Peyer's patch (tissue), 4 donors: ENCODE measurements at regions not wholly inside any gene's neighbourhood (a gene's known extent, or its start where the extent isn't known, plus 50 kb on each side); places are given as distances from the start of the nearest gene placed in this dataset.

Experiments
- DNase-seq, 3 donors: peaks; one replicate each; pipeline ENCODE4 v3.0.0-alpha.2; 2017 to 2019
- H3K27ac ChIP-seq, 4 donors: fragments of 200-600 bp; sonication (generic); one replicate each; pipeline ENCODE4 v1.5.1; 2016 to 2019
- H3K27me3 ChIP-seq, 2 donors: fragments of 200-600 bp; sonication (generic); one replicate each; pipeline ENCODE4 v1.5.1; 2019
- H3K36me3 ChIP-seq, 3 donors: fragments of 200-600 bp; sonication (generic); one replicate each; pipeline ENCODE4 v1.5.1; 2016 to 2019
- H3K4me1 ChIP-seq, 4 donors: fragments of 200-600 bp; sonication (generic); one replicate each; pipeline ENCODE4 v1.5.1; 2016 to 2019
- H3K4me3 ChIP-seq, 4 donors: fragments of 200-600 bp; sonication (generic); 1 replicate in 3 of 4; 2 replicates in 1 of 4; pipeline ENCODE4 v1.5.1; 2016 to 2019; ENCODE audit warnings: mild to moderate bottlenecking in 1 of 4
- H3K9me3 ChIP-seq, 4 donors: fragments of 200-600 bp; sonication (generic); one replicate each; pipeline ENCODE4 v1.5.1; 2016 to 2019; ENCODE audit warnings: mild to moderate bottlenecking in 1 of 4
- CTCF ChIP-seq, 6 experiments: fragments of 450-650 bp in 4 of 6; fragments of 200-600 bp in 2 of 6; sonication (generic) in 1 of 6; IDR thresholded peaks; one replicate each; pipeline ENCODE4 v1.5.1; 2017 to 2019; ENCODE audit warnings: antibody characterized with exemption in 6 of 6, mild to moderate bottlenecking in 3 of 6, moderate library complexity in 1 of 6
- POLR2A ChIP-seq, 2 donors: fragments of 450-650 bp; IDR thresholded peaks; one replicate each; pipeline ENCODE4 v1.5.1; 2017; ENCODE audit warnings: antibody characterized with exemption in 2 of 2, mild to moderate bottlenecking in 2 of 2, moderate library complexity in 2 of 2

DNA sequence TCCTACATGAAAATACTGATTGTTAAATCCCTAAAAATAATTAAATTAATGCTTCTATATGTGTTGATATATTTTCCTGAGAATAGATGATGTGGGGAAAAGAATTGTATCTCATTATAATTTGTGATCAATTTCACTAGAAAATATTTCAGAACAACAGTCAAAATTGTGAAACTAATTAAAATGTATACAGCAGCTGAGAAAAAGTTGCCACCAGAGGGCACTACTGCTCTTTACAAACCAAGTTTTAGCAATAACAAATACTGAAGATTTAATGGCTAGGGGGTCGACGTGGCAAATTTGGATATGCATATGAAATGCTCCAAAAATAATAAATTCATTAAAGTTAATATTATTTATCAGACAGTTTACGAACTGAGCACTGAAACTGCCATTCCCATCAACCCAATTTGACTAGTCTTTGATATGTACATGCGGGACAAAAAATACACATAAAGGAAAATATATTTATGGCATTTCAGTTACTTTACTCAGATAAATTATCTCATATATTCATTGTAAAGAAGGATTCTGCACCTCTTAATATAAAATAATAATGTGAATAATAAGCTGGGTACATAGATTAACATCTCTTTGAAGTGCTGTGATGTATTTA is 96.3 kb upstream of the TMPRSS15 start:
- H3K4me3 ChIP-seq: no peak overlapping the region
- peak in 2 of 3 donors; percentile 38 to 70 for DNase-seq

DNA sequence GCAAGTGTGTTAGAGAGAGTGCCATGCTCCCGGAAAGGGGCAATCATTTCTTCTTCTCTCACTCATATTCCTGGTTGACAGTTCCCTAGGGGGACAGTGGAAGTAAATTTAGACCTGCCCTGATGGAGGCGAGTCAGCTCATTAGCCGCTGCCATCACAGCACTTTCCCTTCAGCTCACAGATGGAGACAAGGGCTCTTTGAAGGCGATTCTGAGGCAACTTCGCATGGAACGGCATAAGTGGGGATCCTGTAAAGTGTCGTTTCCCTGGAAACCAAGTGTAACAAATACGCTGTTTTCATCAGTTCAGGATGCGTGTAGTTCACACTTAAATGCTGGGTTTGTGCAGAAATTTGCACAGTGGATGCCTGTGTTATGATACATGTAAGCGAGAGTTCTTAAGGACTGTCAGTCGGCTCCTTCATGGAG is 114.5 kb upstream of the TMPRSS15 start:
- TF ChIP-seq POLR2A (IDR thresholded peaks at IDR 0.05) (no peak), CTCF (IDR thresholded peaks at IDR 0.05) (no peak)
- no peak overlapping the region for H3K4me3 ChIP-seq
- H3K4me1 ChIP-seq: no peaks in the 10 kb centered on the region
- H3K27ac ChIP-seq: no peak overlapping the region
- H3K27me3 ChIP-seq: no peaks in the 10 kb centered on the region
- no peak for DNase-seq
- no peaks in the 10 kb centered on the region for H3K9me3 ChIP-seq
- H3K36me3 ChIP-seq: no peaks in the 10 kb centered on the region

More for the DNA sequence above, 96.3 kb upstream of the TMPRSS15 start:
- Histone ChIP-seq H3K27ac (no peak overlapping the region), H3K27me3 (no peaks in the 10 kb centered on the region), H3K36me3 (no peaks in the 10 kb centered on the region), H3K4me1 (no peaks in the 10 kb centered on the region), H3K9me3 (no peaks in the 10 kb centered on the region)
- TF ChIP-seq POLR2A (IDR thresholded peaks at IDR 0.05) (no peak), CTCF (IDR thresholded peaks at IDR 0.05) (peak in 4 of 6 experiments; percentile 62 to 73 (median 68))

DNA sequence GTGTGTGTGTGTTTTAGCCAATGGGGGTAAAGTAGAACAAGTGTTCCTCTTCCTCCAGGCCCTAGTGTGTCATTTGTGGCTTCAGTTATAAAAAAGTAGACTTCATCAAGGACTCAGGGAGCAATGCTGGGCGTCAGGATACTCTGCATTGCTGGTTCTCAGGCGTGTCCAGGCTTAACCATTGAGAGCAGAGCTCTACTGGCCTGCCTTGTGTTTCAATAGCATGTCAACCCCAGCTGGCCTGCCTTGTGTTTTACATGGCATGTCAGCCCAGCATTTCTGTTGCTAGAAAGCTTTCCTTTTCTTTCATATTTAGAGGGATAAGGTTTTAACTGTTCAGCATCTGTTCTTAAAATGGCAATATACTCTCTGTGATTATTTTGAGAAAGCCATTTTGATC is 117.6 kb upstream of the TMPRSS15 start:
- Histone ChIP-seq H3K4me3 (no peak overlapping the region), H3K9me3 (no peaks in the 10 kb centered on the region), H3K27me3 (no peaks in the 10 kb centered on the region), H3K27ac (no peak overlapping the region), H3K4me1 (no peaks in the 10 kb centered on the region), H3K36me3 (no peaks in the 10 kb centered on the region)
- TF ChIP-seq POLR2A (IDR thresholded peaks at IDR 0.05) (no peak), CTCF (IDR thresholded peaks at IDR 0.05) (no peak)
- DNase-seq: no peak

DNA sequence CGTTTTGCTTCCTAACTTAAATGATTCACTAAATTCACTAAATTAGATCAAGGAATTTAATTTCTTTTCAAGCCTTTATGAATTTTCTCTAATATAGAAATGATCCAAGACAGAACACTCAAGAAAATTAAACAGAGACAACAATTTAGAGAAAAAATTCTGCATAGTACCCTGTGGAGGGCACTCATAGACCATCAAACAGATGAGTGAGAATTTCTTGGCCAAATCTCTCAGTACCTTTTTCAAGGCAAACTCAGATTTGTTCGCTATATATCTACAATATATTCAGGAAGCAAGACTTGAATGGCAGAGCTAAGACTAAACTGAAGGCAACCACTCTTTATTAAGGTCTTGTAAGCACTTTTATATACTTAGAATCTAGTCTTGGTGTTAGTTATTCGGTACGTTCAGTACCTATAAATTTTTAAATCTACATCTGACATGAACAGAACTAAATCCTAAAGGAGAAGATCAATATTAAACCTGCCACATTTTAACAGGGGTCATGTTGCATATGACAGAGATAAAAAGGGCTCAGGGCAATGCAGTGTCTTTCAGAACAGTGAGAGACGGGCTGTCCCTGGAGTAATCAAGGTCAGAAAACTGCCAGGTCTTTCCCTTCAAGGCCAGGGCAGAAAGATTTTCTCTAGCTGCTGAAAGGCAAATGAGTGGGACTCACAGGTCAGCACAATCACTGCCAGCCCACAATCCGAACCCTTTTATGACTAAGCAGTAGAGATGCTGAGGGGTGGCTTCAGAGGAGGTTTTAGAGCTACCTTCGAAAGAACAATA is 118.8 kb upstream of the TMPRSS15 start:
- Histone ChIP-seq H3K27ac (no peak overlapping the region), H3K36me3 (no peaks in the 10 kb centered on the region), H3K4me1 (no peaks in the 10 kb centered on the region), H3K4me3 (no peak overlapping the region), H3K9me3 (no peaks in the 10 kb centered on the region), H3K27me3 (no peaks in the 10 kb centered on the region)
- TF ChIP-seq CTCF (IDR thresholded peaks at IDR 0.05) (peak in 3 of 6 experiments; percentile 24 to 27 (median 25)), POLR2A (IDR thresholded peaks at IDR 0.05) (no peak)
- DNase-seq: no peak

DNA sequence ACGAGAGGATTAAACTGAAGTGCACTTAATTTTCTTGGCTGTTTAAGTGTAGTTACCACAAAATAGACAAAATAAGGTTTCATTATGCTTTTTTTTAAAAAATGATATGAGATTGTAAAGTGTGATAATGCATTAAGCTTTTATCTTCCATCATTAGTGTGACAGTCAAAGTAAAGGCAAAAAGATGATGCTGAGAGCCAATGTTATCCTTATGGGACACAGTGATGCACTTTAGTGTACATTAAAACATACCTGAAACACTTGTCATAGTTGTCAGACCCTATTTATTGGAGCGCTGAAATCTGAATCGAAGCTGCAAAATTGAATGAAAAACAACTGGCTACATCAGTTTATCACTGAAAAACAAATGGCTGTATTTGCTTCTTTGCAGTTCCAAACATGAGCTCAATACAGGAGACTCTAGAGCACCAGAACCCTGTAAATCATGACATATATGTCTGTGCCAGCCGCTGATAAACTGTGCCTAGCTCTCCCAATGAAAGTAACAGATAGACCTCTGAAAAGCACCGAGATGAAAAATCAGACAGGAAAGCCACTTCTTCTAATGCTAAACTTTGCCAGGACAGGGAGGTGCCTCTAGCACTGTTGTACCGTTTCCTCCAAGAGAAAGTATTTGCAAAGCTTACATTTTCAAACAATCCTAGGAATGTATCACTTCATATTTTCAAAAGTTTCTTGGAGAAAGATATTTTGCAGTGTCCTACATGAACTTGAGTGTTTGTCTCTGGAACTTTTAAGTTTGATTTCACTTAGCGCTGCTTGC is 120.7 kb upstream of the TMPRSS15 start:
- Histone ChIP-seq H3K27me3 (no peaks in the 10 kb centered on the region), H3K36me3 (no peaks in the 10 kb centered on the region), H3K27ac (no peak overlapping the region), H3K4me1 (no peaks in the 10 kb centered on the region), H3K4me3 (no peak overlapping the region), H3K9me3 (no peaks in the 10 kb centered on the region)
- DNase-seq: no peak
- TF ChIP-seq POLR2A (IDR thresholded peaks at IDR 0.05) (no peak), CTCF (IDR thresholded peaks at IDR 0.05) (no peak)
